Suprapubic skin (tissue), 3 donors: ENCODE measurements at regions not wholly inside any gene's neighbourhood (a gene's known extent, or its start where the extent isn't known, plus 50 kb on each side); places are given as distances from the start of the nearest gene placed in this dataset.

ENCODE experiments used
- EP300 ChIP-seq: sonication (generic); formaldehyde crosslinking; IDR thresholded peaks from one replicate; pipeline ENCODE4 v1.6.1; 2017; ENCODE audit warnings: antibody characterized with exemption
- POLR2A ChIP-seq, 2 donors: fragments of 450-650 bp; IDR thresholded peaks; one replicate each; pipeline ENCODE4 v1.6.1; 2017; ENCODE audit warnings: antibody characterized with exemption in 2 of 2, mild to moderate bottlenecking in 2 of 2, moderate library complexity in 2 of 2
- TF ChIP-seq, protein P1 (sequence below), 2 donors: fragments of 200-600 bp in 1 of 2; fragments of 450-650 bp in 1 of 2; sonication (generic) in 1 of 2; IDR thresholded peaks; one replicate each; pipeline ENCODE4 v1.5.1; 2016 to 2019; ENCODE audit warnings: antibody characterized with exemption in 2 of 2, mild to moderate bottlenecking in 1 of 2, moderate library complexity in 1 of 2

DNA sequence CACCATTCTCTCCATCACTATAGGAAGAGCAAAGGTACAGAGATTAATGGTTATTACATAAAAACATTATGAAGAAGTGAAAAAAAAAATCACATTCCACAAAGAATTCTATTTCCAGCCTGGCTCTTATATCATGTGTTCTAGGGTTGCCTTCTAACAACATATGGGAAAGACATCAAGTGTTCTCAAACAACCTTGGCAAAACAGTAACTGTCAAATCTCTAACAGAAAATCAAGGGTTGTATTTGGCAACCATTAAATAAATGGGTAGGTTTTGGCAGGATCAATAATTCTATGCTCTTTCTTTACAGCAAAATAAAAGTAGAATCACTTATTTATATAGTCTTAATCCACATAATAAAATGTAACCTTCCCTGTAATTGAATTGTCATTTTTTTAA is 728.9 kb downstream of the MAT2B start:
- TF ChIP-seq, protein P1, sequence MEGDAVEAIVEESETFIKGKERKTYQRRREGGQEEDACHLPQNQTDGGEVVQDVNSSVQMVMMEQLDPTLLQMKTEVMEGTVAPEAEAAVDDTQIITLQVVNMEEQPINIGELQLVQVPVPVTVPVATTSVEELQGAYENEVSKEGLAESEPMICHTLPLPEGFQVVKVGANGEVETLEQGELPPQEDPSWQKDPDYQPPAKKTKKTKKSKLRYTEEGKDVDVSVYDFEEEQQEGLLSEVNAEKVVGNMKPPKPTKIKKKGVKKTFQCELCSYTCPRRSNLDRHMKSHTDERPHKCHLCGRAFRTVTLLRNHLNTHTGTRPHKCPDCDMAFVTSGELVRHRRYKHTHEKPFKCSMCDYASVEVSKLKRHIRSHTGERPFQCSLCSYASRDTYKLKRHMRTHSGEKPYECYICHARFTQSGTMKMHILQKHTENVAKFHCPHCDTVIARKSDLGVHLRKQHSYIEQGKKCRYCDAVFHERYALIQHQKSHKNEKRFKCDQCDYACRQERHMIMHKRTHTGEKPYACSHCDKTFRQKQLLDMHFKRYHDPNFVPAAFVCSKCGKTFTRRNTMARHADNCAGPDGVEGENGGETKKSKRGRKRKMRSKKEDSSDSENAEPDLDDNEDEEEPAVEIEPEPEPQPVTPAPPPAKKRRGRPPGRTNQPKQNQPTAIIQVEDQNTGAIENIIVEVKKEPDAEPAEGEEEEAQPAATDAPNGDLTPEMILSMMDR (IDR thresholded peaks at IDR 0.05) = no peak
- TF ChIP-seq POLR2A (IDR thresholded peaks at IDR 0.05) (no peak), EP300 (no peak)
